ENCODE measurements at regions not wholly inside any gene's neighbourhood (a gene's known extent, or its start where the extent isn't known, plus 50 kb on each side); places are given as distances from the start of the nearest gene placed in this dataset.

- DNase-seq (ENCODE audit: extremely low read depth, low read depth): no peak
- TF ChIP-seq CTCF (IDR thresholded peaks at IDR 0.05; ENCODE audit: low read depth, low read length, missing control alignments): no peak
- H3K4me3 ChIP-seq (replicated peaks; ENCODE audit: low read depth, low read length): no peak overlapping the region
These were observed 88.4 kb upstream of the C1orf174 start for GRCh38 chr1:3988431-3988830.

- no peak overlapping the region for H3K4me3 ChIP-seq (replicated peaks; ENCODE audit: low read depth, low read length)
- no peak for DNase-seq (ENCODE audit: extremely low read depth, low read depth)
- no peak for TF ChIP-seq CTCF (IDR thresholded peaks at IDR 0.05; ENCODE audit: low read depth, low read length, missing control alignments)
These were observed 89.4 kb upstream of the C1orf174 start for GRCh38 chr1:3989465-3989864.

- H3K4me3 ChIP-seq (replicated peaks; ENCODE audit: low read depth, low read length): no peak overlapping the region
- DNase-seq (ENCODE audit: extremely low read depth, low read depth): no peak
- no peak for TF ChIP-seq CTCF (IDR thresholded peaks at IDR 0.05; ENCODE audit: low read depth, low read length, missing control alignments)
These were observed 92.1 kb upstream of the C1orf174 start for GRCh38 chr1:3992103-3992556.

- H3K4me3 ChIP-seq (replicated peaks; ENCODE audit: low read depth, low read length): no peak overlapping the region
- DNase-seq (ENCODE audit: extremely low read depth, low read depth): no peak
- TF ChIP-seq CTCF (IDR thresholded peaks at IDR 0.05; ENCODE audit: low read depth, low read length, missing control alignments): no peak
These were observed 92.7 kb upstream of the C1orf174 start for GRCh38 chr1:3992746-3993145.

- no peak for TF ChIP-seq CTCF (IDR thresholded peaks at IDR 0.05; ENCODE audit: low read depth, low read length, missing control alignments)
- DNase-seq (ENCODE audit: extremely low read depth, low read depth): no peak
- no peak overlapping the region for H3K4me3 ChIP-seq (replicated peaks; ENCODE audit: low read depth, low read length)
These were observed 93.7 kb upstream of the C1orf174 start for GRCh38 chr1:3993619-3994375.

GRCh38 chr1:3995141-3995780, 95.2 kb upstream of the C1orf174 start:
- H3K4me3 ChIP-seq (replicated peaks; ENCODE audit: low read depth, low read length): no peak overlapping the region
- TF ChIP-seq CTCF (IDR thresholded peaks at IDR 0.05; ENCODE audit: low read depth, low read length, missing control alignments): no peak
- DNase-seq (ENCODE audit: extremely low read depth, low read depth): no peak

Measured in HFF-Myc (cell line).